Neural cell (in vitro differentiated cells): ENCODE measurements at regions not wholly inside any gene's neighbourhood (a gene's known extent, or its start where the extent isn't known, plus 50 kb on each side); places are given as distances from the start of the nearest gene placed in this dataset.

ENCODE experiments used
- H2AFZ ChIP-seq: fragments of 200-600, 300-800 bp; sonication (generic), shearing (Covaris generic); 2 replicates; pipeline ENCODE4 v1.6.0; 2014; ENCODE audit warnings: low read depth, mild to moderate bottlenecking, antibody characterized with exemption, low read length, moderate library complexity
- H3F3A ChIP-seq: fragments of 200-600 bp; shearing (Covaris generic); 2 replicates; pipeline ENCODE4 v1.6.1; 2016; ENCODE audit warnings: mild to moderate bottlenecking, moderate library complexity, mixed read lengths, antibody characterized with exemption, low read length; ENCODE audit not compliant: insufficient read depth, poor library complexity, severe bottlenecking
- H3K27ac ChIP-seq: fragments of 200-600, 300-800 bp; sonication (generic), shearing (Covaris generic); 2 replicates; pipeline ENCODE4 v1.5.1; 2014; ENCODE audit warnings: mild to moderate bottlenecking, low read length, moderate library complexity
- H3K27me3 ChIP-seq: fragments of 300-800, 200-600 bp; sonication (generic), shearing (Covaris generic); 2 replicates; pipeline ENCODE4 v1.6.0; 2014; ENCODE audit warnings: mild to moderate bottlenecking, low read depth, low read length, moderate library complexity; ENCODE audit not compliant: insufficient read depth
- H3K36me3 ChIP-seq: fragments of 300-800, 200-600 bp; sonication (generic), shearing (Covaris generic); 2 replicates; pipeline ENCODE4 v1.5.1; 2014; ENCODE audit warnings: mild to moderate bottlenecking, antibody characterized with exemption, low read length, moderate library complexity; ENCODE audit not compliant: insufficient read depth
- H3K4me2 ChIP-seq: fragments of 300-800, 200-600 bp; sonication (generic), shearing (Covaris generic); 2 replicates; pipeline ENCODE4 v1.6.0; 2014; ENCODE audit warnings: mild to moderate bottlenecking, low read length
- H3K4me3 ChIP-seq: fragments of 300-800, 200-600 bp; sonication (generic), shearing (Covaris generic); 2 replicates; pipeline ENCODE4 v1.5.1; 2014; ENCODE audit warnings: mild to moderate bottlenecking, low read length, moderate library complexity
- H3K79me2 ChIP-seq: fragments of 200-600 bp; shearing (Covaris generic); replicated peaks from 2 replicates; pipeline ENCODE4 v1.6.0; 2014; ENCODE audit warnings: mild to moderate bottlenecking, low read length, moderate library complexity; ENCODE audit not compliant: insufficient read depth
- H3K9ac ChIP-seq: fragments of 300-800, 200-600 bp; sonication (generic), shearing (Covaris generic); 2 replicates; pipeline ENCODE4 v1.6.1; 2016; ENCODE audit warnings: mild to moderate bottlenecking, low read length, mixed read lengths
- H3K9me2 ChIP-seq: fragments of 200-600 bp; shearing (Covaris generic); 2 replicates; pipeline ENCODE4 v1.6.1; 2016; ENCODE audit warnings: mild to moderate bottlenecking, low read length, mixed read lengths; ENCODE audit not compliant: insufficient read depth
- H3K9me3 ChIP-seq: fragments of 200-600, 300-800 bp; sonication (generic), shearing (Covaris generic); 2 replicates; pipeline ENCODE4 v1.6.1; 2016; ENCODE audit warnings: mild to moderate bottlenecking, mixed run types, low read length, moderate library complexity, mixed read lengths
- H4K20me1 ChIP-seq: fragments of 200-600 bp; shearing (Covaris generic); 2 replicates; pipeline ENCODE4 v1.6.1; 2016; ENCODE audit warnings: mild to moderate bottlenecking, mixed run types; ENCODE audit not compliant: insufficient read depth
- EP300 ChIP-seq: fragments of 450-650 bp; conservative IDR thresholded peaks from 2 replicates; pipeline ENCODE4 v1.6.1; 2014; ENCODE audit warnings: antibody characterized with exemption, mild to moderate bottlenecking, moderate library complexity; ENCODE audit not compliant: poor library complexity, severe bottlenecking
- EZH2 ChIP-seq: fragments of 200-600, 300-800 bp; shearing (Covaris generic), sonication (generic); IDR thresholded peaks from 2 replicates; pipeline ENCODE4 v1.6.1; 2014; ENCODE audit warnings: antibody characterized with exemption, low read length, borderline replicate concordance, mild to moderate bottlenecking; ENCODE audit not compliant: insufficient read depth, poor library complexity, severe bottlenecking
- MXI1 ChIP-seq: fragments of 450-650 bp; conservative IDR thresholded peaks from 2 replicates; pipeline ENCODE4 v1.6.1; 2014; ENCODE audit warnings: antibody characterized with exemption, mild to moderate bottlenecking; ENCODE audit not compliant: poor library complexity, severe bottlenecking
- POLR2AphosphoS5 ChIP-seq: IDR thresholded peaks from 2 replicates; pipeline ENCODE4 v1.6.1; 2012
- RAD21 ChIP-seq: fragments of 450-650 bp; conservative IDR thresholded peaks from 2 replicates; pipeline ENCODE4 v1.6.1; 2014; ENCODE audit warnings: antibody characterized with exemption, mild to moderate bottlenecking, moderate library complexity
- SMC3 ChIP-seq: fragments of 450-650 bp; conservative IDR thresholded peaks from 2 replicates; pipeline ENCODE4 v1.6.1; 2014; ENCODE audit warnings: antibody characterized with exemption, mild to moderate bottlenecking, moderate library complexity; ENCODE audit not compliant: poor library complexity
- TAF1 ChIP-seq: IDR thresholded peaks from 2 replicates; pipeline ENCODE4 v1.6.1; 2012; ENCODE audit warnings: low read depth
- TF ChIP-seq, protein P1 (sequence below): fragments of 450-650 bp; IDR thresholded peaks from 2 replicates; pipeline ENCODE4 v1.5.1; 2014; ENCODE audit warnings: antibody characterized with exemption, mild to moderate bottlenecking, moderate library complexity; ENCODE audit not compliant: poor library complexity, severe bottlenecking
- TF ChIP-seq, protein P2 (sequence below): IDR thresholded peaks from 2 replicates; pipeline ENCODE4 v1.6.1; 2012; ENCODE audit warnings: borderline replicate concordance

GRCh38 chr20:12406978-12407377, 489.3 kb downstream of the BTBD3 start:
- no peak overlapping the region for H3K4me3 ChIP-seq
- TF ChIP-seq, protein P1, sequence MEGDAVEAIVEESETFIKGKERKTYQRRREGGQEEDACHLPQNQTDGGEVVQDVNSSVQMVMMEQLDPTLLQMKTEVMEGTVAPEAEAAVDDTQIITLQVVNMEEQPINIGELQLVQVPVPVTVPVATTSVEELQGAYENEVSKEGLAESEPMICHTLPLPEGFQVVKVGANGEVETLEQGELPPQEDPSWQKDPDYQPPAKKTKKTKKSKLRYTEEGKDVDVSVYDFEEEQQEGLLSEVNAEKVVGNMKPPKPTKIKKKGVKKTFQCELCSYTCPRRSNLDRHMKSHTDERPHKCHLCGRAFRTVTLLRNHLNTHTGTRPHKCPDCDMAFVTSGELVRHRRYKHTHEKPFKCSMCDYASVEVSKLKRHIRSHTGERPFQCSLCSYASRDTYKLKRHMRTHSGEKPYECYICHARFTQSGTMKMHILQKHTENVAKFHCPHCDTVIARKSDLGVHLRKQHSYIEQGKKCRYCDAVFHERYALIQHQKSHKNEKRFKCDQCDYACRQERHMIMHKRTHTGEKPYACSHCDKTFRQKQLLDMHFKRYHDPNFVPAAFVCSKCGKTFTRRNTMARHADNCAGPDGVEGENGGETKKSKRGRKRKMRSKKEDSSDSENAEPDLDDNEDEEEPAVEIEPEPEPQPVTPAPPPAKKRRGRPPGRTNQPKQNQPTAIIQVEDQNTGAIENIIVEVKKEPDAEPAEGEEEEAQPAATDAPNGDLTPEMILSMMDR, result no peak
- no peak for TF ChIP-seq EZH2
- no peak for TF ChIP-seq MXI1
- TF ChIP-seq SMC3, result no peak
- TF ChIP-seq EP300, result no peak
- TF ChIP-seq RAD21, result no peak
- TF ChIP-seq POLR2AphosphoS5, result no peak
- TF ChIP-seq, protein P2, sequence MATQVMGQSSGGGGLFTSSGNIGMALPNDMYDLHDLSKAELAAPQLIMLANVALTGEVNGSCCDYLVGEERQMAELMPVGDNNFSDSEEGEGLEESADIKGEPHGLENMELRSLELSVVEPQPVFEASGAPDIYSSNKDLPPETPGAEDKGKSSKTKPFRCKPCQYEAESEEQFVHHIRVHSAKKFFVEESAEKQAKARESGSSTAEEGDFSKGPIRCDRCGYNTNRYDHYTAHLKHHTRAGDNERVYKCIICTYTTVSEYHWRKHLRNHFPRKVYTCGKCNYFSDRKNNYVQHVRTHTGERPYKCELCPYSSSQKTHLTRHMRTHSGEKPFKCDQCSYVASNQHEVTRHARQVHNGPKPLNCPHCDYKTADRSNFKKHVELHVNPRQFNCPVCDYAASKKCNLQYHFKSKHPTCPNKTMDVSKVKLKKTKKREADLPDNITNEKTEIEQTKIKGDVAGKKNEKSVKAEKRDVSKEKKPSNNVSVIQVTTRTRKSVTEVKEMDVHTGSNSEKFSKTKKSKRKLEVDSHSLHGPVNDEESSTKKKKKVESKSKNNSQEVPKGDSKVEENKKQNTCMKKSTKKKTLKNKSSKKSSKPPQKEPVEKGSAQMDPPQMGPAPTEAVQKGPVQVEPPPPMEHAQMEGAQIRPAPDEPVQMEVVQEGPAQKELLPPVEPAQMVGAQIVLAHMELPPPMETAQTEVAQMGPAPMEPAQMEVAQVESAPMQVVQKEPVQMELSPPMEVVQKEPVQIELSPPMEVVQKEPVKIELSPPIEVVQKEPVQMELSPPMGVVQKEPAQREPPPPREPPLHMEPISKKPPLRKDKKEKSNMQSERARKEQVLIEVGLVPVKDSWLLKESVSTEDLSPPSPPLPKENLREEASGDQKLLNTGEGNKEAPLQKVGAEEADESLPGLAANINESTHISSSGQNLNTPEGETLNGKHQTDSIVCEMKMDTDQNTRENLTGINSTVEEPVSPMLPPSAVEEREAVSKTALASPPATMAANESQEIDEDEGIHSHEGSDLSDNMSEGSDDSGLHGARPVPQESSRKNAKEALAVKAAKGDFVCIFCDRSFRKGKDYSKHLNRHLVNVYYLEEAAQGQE, result no peak
- no peak for TF ChIP-seq TAF1
- no peaks in the 10 kb centered on the region for H3K9me2 ChIP-seq
- no peak overlapping the region for H3K4me2 ChIP-seq
- H3K9ac ChIP-seq, result no peak overlapping the region
- no peaks in the 10 kb centered on the region for H3F3A ChIP-seq
- H3K79me2 ChIP-seq, result no peaks in the 10 kb centered on the region
- no peak overlapping the region for H3K27ac ChIP-seq
- no peaks in the 10 kb centered on the region for H3K27me3 ChIP-seq
- H3K36me3 ChIP-seq, result no peaks in the 10 kb centered on the region
- H4K20me1 ChIP-seq, result no peaks in the 10 kb centered on the region
- no peak overlapping the region for H2AFZ ChIP-seq
- no peaks in the 10 kb centered on the region for H3K9me3 ChIP-seq

DNA sequence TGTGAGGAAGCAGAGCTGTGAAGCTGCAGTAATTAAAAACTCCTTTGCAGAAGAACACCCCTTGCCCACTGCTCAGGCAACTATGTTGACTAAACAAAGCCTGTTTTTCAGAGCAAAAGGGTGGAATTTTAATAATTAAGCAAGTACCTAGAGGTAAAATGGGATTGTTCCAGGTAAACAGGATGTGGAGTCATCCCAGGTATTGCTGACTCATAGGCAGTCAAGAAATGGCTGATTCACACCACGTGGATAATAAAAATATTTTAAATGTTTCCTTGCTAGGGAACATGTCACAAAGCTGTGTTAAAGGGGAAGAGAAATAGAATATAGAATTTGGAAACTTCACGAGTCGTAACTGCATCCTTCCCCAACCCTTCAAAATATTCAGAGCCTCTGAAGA, 491.8 kb downstream of the BTBD3 start:
- Histone ChIP-seq H3K4me3 (no peak overlapping the region), H3K9me3 (no peaks in the 10 kb centered on the region), H3K36me3 (no peaks in the 10 kb centered on the region), H3K4me2 (no peak overlapping the region), H3F3A (no peaks in the 10 kb centered on the region), H3K27ac (no peak overlapping the region), H3K79me2 (no peaks in the 10 kb centered on the region), H2AFZ (no peak overlapping the region), H4K20me1 (no peaks in the 10 kb centered on the region), H3K27me3 (no peaks in the 10 kb centered on the region), H3K9ac (no peak overlapping the region), H3K9me2 (no peaks in the 10 kb centered on the region)
- TF ChIP-seq TAF1 (no peak), RAD21 (no peak), MXI1 (no peak), SMC3 (no peak), EP300 (no peak), EZH2 (no peak), POLR2AphosphoS5 (no peak)
- TF ChIP-seq, protein P2, result no peak
- TF ChIP-seq, protein P1, result no peak
